ENCODE measurements at regions not wholly inside any gene's neighbourhood (a gene's known extent, or its start where the extent isn't known, plus 50 kb on each side); places are given as distances from the start of the nearest gene placed in this dataset.

DNA sequence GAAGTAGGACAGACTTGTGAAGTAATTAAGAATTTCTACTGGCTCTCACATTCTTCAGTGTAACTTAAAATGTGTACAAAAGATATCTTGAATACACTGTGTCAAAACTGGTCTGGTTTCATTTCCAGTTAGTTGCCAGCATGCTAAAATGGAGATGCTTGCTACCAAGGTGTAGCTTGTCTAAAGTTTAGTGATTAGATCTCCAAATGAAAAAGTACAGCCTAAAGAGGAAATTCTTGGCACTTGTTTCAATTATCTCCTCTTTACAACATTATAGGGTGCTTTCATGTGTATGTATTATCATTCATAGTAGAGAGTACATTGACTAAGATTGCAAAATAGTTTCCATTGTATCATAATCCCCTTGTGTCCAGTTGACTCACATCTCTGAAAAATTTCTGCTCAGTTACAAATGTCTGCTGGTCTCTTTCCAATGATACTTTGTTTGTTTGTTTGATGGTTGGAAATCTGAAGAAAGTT, 97.3 kb upstream of the SPRY1 start:
- no peak overlapping the region for H3K4me3 ChIP-seq
- intact Hi-C loops (cut with DNase I) = no loop called here
- no peaks in the 10 kb centered on the region for H3K9me3 ChIP-seq
- H3K27me3 ChIP-seq (ENCODE audit: low read depth) = no peaks in the 10 kb centered on the region
- H3K4me1 ChIP-seq = no peaks in the 10 kb centered on the region
- no peak for TF ChIP-seq CTCF (IDR thresholded peaks at IDR 0.05)
- peak; percentile 19 to 67 for ATAC-seq
- H3K27ac ChIP-seq = no peak overlapping the region
- H3K36me3 ChIP-seq = no peaks in the 10 kb centered on the region
- DNase-seq = no peak

GRCh38 chr4:123300222-123301039, 96.2 kb upstream of the SPRY1 start:
- intact Hi-C loops (cut with DNase I) = no loop called here
- H3K27ac ChIP-seq = no peak overlapping the region
- ATAC-seq (no peak), DNase-seq (no peak)
- no peaks in the 10 kb centered on the region for H3K36me3 ChIP-seq
- no peaks in the 10 kb centered on the region for H3K9me3 ChIP-seq
- TF ChIP-seq CTCF (IDR thresholded peaks at IDR 0.05) = no peak
- no peak overlapping the region for H3K4me3 ChIP-seq
- H3K4me1 ChIP-seq = no peaks in the 10 kb centered on the region
- no peaks in the 10 kb centered on the region for H3K27me3 ChIP-seq (ENCODE audit: low read depth)

GRCh38 chr4:123301923-123302322, 94.7 kb upstream of the SPRY1 start:
- Histone ChIP-seq H3K9me3 (no peaks in the 10 kb centered on the region), H3K36me3 (no peaks in the 10 kb centered on the region), H3K27ac (no peak overlapping the region), H3K27me3 (ENCODE audit: low read depth) (no peaks in the 10 kb centered on the region), H3K4me1 (no peaks in the 10 kb centered on the region), H3K4me3 (no peak overlapping the region)
- intact Hi-C loops (cut with DNase I) = no loop called here
- TF ChIP-seq CTCF (IDR thresholded peaks at IDR 0.05) = no peak
- ATAC-seq (no peak), DNase-seq (no peak)

GRCh38 chr4:123304151-123304964, 92.2 kb upstream of the SPRY1 start:
- DNase-seq = no peak
- TF ChIP-seq CTCF (IDR thresholded peaks at IDR 0.05) = no peak
- H3K4me1 ChIP-seq = no peaks in the 10 kb centered on the region
- no peaks in the 10 kb centered on the region for H3K9me3 ChIP-seq
- H3K27ac ChIP-seq = no peak overlapping the region
- intact Hi-C loops (cut with DNase I) = no loop called here
- no peak for ATAC-seq
- no peaks in the 10 kb centered on the region for H3K36me3 ChIP-seq
- no peaks in the 10 kb centered on the region for H3K27me3 ChIP-seq (ENCODE audit: low read depth)
- H3K4me3 ChIP-seq = no peak overlapping the region

GRCh38 chr4:123305736-123306135, 90.9 kb upstream of the SPRY1 start:
- Histone ChIP-seq H3K27ac (no peak overlapping the region), H3K27me3 (ENCODE audit: low read depth) (no peaks in the 10 kb centered on the region), H3K4me3 (no peak overlapping the region), H3K4me1 (no peaks in the 10 kb centered on the region), H3K36me3 (no peaks in the 10 kb centered on the region), H3K9me3 (no peaks in the 10 kb centered on the region)
- no peak for TF ChIP-seq CTCF (IDR thresholded peaks at IDR 0.05)
- intact Hi-C loops (cut with DNase I) = no loop called here
- DNase-seq = no peak
- ATAC-seq = no peak

All from lower lobe of right lung (tissue), 2 donors.